Spinal cord (tissue), 9 donors: ENCODE measurements at regions not wholly inside any gene's neighbourhood (a gene's known extent, or its start where the extent isn't known, plus 50 kb on each side); places are given as distances from the start of the nearest gene placed in this dataset.

ENCODE experiments used
- DNase-seq, 6 donors: peaks; one replicate each; pipeline versions ENCODE4 v3.0.0 to v3.0.0-alpha.2; 2013 to 2015; ENCODE audit warnings: low spot score in 6 of 6, low read depth in 4 of 6
- H3K27ac ChIP-seq: one replicate; pipeline ENCODE4 v1.5.1; 2013; ENCODE audit warnings: low read depth, low read length, control low read depth
- H3K27me3 ChIP-seq: one replicate; pipeline ENCODE4 v1.6.1; 2013; ENCODE audit warnings: low read length; ENCODE audit not compliant: control insufficient read depth, insufficient read depth
- H3K36me3 ChIP-seq: one replicate; pipeline ENCODE4 v1.6.1; 2013; ENCODE audit warnings: low read length; ENCODE audit not compliant: control insufficient read depth, insufficient read depth
- H3K4me1 ChIP-seq: one replicate; pipeline ENCODE4 v1.6.1; 2013; ENCODE audit warnings: low read length; ENCODE audit not compliant: control insufficient read depth, insufficient read depth
- H3K4me3 ChIP-seq: one replicate; pipeline ENCODE4 v1.5.1; 2013; ENCODE audit warnings: low read depth, low read length, control low read depth
- H3K9me3 ChIP-seq: one replicate; pipeline ENCODE4 v1.6.1; 2013; ENCODE audit warnings: low read length; ENCODE audit not compliant: control insufficient read depth, insufficient read depth
- WGBS: methylation state at CpG from one replicate; pipeline ENCODE4 v1.1.5; 2013; ENCODE audit warnings: missing lambda C conversion rate; ENCODE audit not compliant: insufficient coverage; 5-methylcytosine and 5-hydroxymethylcytosine counted together
- donor health status: healthy.

- 63% methylated on average over 2 of the region's 2 CpGs for WGBS
- H3K27me3 ChIP-seq = no peaks in the 10 kb centered on the region
- peaks cover 8% of the 10 kb centered on the region for H3K4me1 ChIP-seq
- no peak overlapping the region for H3K4me3 ChIP-seq
- peak; percentile 15 to 70 (median 35) for DNase-seq
- H3K9me3 ChIP-seq = no peaks in the 10 kb centered on the region
- no peaks in the 10 kb centered on the region for H3K36me3 ChIP-seq
- no peak overlapping the region for H3K27ac ChIP-seq
Measured at GRCh38 chr4:24245491-24245820, 338.9 kb downstream of the DHX15 start.

GRCh38 chr4:24244663-24245490 lies 339.5 kb downstream of the DHX15 start:
- Histone ChIP-seq H3K27ac (no peak overlapping the region), H3K9me3 (no peaks in the 10 kb centered on the region), H3K36me3 (no peaks in the 10 kb centered on the region), H3K27me3 (no peaks in the 10 kb centered on the region), H3K4me1 (peaks cover 8% of the 10 kb centered on the region), H3K4me3 (no peak overlapping the region)
- DNase-seq = peak in 1 of 6 donors; percentile 52
- WGBS = 50% methylated on average over 7 of the region's 9 CpGs

- Histone ChIP-seq H3K27ac (no peak overlapping the region), H3K4me3 (no peak overlapping the region)
- no CpG with 5 or more reads among the region's 2 CpGs for WGBS
Measured at GRCh38 chr4:24243641-24244040, 340.7 kb downstream of the DHX15 start.

DNA sequence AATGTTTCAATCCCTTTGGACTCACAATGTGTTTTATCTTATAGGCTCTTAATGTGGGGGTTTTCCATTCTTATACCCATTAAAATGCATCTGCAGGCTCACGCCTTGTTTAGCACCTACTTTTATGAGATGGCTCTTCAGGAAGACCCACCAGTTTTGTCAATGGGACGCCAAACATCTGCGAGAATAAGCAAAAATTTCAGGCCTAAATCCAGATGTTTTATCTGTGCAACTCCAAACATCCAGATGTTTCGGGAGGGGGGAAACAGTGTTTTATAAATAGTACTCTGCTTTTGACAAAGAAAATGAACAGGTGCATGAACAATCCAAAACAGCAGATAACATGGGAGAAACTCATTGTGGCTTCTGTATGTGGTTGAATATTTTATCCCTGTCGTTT lies 342.8 kb downstream of the DHX15 start:
- no peaks in the 10 kb centered on the region for H3K27me3 ChIP-seq
- no peak overlapping the region for H3K4me3 ChIP-seq
- WGBS = 94% methylated on average over 3 of the region's 5 CpGs
- DNase-seq = no peak
- H3K4me1 ChIP-seq = peaks cover 5% of the 10 kb centered on the region
- H3K27ac ChIP-seq = no peak overlapping the region
- H3K9me3 ChIP-seq = no peaks in the 10 kb centered on the region
- H3K36me3 ChIP-seq = no peaks in the 10 kb centered on the region

More at GRCh38 chr4:24243641-24244040, 340.7 kb downstream of the DHX15 start:
- DNase-seq = no peak
- H3K36me3 ChIP-seq = no peaks in the 10 kb centered on the region
- no peaks in the 10 kb centered on the region for H3K27me3 ChIP-seq
- H3K4me1 ChIP-seq = peaks cover 5% of the 10 kb centered on the region
- no peaks in the 10 kb centered on the region for H3K9me3 ChIP-seq

DNA sequence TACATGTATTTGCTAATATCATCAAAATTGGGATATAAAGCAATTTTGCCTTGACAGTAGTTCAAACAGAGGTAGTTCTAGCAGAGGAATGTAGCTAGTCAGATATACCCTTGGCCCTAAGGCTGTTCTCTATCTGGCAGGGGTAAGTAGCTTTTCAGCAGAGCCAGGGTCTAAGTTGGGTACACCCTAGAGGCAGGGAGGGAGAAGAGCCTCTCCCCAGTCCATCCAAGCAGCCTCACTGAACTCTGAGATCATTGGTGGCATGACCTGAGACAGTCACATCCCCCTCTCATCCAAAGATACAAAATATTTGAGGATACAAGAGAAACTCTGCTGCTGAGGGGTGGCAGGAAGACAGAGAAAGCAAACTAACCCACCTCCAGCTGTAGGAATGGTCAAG lies 343.7 kb downstream of the DHX15 start:
- Histone ChIP-seq H3K27ac (no peak overlapping the region), H3K27me3 (no peaks in the 10 kb centered on the region), H3K9me3 (no peaks in the 10 kb centered on the region), H3K36me3 (no peaks in the 10 kb centered on the region), H3K4me3 (no peak overlapping the region), H3K4me1 (peaks cover 5% of the 10 kb centered on the region)
- DNase-seq = no peak

GRCh38 chr4:24237709-24238108 lies 346.6 kb downstream of the DHX15 start:
- Histone ChIP-seq H3K27me3 (no peaks in the 10 kb centered on the region), H3K4me1 (no peaks in the 10 kb centered on the region), H3K36me3 (no peaks in the 10 kb centered on the region), H3K9me3 (no peaks in the 10 kb centered on the region), H3K27ac (no peak overlapping the region), H3K4me3 (no peak overlapping the region)
- WGBS = 93% methylated on average over 3 of the region's 7 CpGs
- no peak for DNase-seq

GRCh38 chr4:24236532-24236931 lies 346.7 kb upstream of the PPARGC1A start:
- WGBS = 70% methylated on average over 1 of the region's 3 CpGs
- H3K27me3 ChIP-seq = no peaks in the 10 kb centered on the region
- no peak overlapping the region for H3K27ac ChIP-seq
- no peaks in the 10 kb centered on the region for H3K9me3 ChIP-seq
- no peak for DNase-seq
- H3K36me3 ChIP-seq = no peaks in the 10 kb centered on the region
- H3K4me1 ChIP-seq = no peaks in the 10 kb centered on the region
- H3K4me3 ChIP-seq = no peak overlapping the region

DNA sequence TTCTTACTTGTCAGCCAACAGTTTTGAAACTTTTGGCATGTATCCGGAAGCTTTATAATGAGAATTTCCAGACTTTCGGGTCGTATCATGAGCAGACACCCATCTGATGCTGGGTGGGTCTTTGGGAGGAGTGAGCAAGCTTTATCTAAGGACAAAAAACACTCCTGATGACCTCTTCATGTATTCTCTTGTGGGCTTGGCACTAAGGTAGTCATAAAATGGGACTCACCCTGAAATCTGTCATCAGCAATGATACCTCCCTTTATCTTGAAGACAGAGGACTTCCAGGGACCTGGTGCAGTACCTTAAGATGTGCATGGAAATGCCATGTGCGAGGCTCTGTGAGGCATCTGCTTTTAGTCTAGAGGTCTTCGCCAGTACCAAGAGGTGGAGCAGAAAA lies 346.3 kb upstream of the PPARGC1A start:
- Histone ChIP-seq H3K36me3 (no peaks in the 10 kb centered on the region), H3K27me3 (no peaks in the 10 kb centered on the region), H3K4me3 (no peak overlapping the region), H3K9me3 (no peaks in the 10 kb centered on the region), H3K27ac (no peak overlapping the region), H3K4me1 (no peaks in the 10 kb centered on the region)
- DNase-seq = no peak
- WGBS = 100% methylated on average over 2 of the region's 5 CpGs

DNA sequence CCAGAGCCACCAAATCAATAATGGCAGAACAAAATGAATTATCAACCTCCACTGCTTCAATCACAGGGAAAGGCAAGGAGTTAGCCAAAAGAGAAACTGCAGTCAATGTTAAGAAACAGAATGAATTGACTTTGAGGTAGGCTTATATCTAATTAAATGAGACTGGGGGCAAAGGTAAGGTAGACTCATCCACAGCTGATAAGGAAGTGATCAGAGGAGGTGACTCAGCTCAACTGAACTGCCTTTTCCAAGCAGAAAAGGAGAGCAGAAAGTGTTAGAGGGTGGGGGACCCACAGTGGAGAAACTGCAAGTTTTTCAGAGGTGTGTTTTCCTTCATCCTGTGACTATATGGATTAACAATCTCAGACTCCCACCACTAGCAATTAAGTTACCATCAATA lies 345.8 kb upstream of the PPARGC1A start:
- Histone ChIP-seq H3K36me3 (no peaks in the 10 kb centered on the region), H3K4me3 (no peak overlapping the region), H3K9me3 (no peaks in the 10 kb centered on the region), H3K27me3 (no peaks in the 10 kb centered on the region), H3K4me1 (no peaks in the 10 kb centered on the region), H3K27ac (no peak overlapping the region)
- DNase-seq = no peak

DNA sequence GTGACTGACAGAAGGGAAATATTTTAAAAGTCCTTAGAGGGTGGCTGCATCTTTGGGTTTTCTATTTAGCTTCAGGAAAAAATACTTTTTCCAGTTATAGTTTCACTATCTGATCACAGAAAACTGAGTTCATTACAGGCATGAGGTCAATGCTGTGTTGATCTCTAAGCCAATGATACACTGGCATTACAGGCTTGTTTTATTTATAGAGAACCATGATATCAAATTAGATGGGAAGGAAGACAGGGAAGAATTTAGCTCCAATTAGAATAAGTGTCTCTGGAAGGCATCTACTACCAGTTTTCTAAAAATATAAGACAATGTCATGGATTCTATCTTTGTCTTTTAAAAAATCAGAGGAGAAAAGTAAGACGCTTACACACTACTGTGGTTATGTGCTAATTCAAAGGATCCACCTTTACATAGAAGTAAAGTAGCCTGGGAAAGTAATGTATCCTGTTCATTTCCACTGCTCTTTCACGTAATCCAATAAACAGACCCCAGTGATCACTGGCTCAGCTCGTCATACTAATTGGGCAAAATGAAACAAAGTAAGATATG lies 344.5 kb upstream of the PPARGC1A start:
- H3K27me3 ChIP-seq = no peaks in the 10 kb centered on the region
- H3K9me3 ChIP-seq = no peaks in the 10 kb centered on the region
- no CpG with 5 or more reads among the region's 3 CpGs for WGBS
- no peaks in the 10 kb centered on the region for H3K36me3 ChIP-seq
- H3K4me3 ChIP-seq = no peak overlapping the region
- no peaks in the 10 kb centered on the region for H3K4me1 ChIP-seq
- no peak for DNase-seq
- H3K27ac ChIP-seq = no peak overlapping the region
